ENCODE measurements at regions not wholly inside any gene's neighbourhood (a gene's known extent, or its start where the extent isn't known, plus 50 kb on each side); places are given as distances from the start of the nearest gene placed in this dataset.

DNA sequence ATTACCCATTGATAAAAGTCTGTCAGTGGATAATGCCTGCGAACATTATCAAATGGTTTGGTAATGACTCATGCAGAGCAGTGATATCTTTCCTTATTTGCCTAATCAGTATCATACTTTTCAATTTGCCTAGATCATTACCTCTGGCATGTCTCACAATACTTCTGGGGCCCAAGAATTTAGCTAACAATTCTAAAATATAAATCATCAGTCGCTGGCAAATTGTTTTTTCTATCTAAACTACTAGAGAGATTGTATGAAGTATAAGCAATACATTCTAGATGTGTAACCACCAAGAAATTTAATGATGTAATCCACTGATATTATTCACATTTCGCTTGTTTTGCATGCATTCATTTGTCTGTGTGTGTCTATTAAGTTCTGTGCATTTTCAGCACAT lies 191.2 kb upstream of the CDH19 start:
- H2BK5ac ChIP-seq (ENCODE audit: low read depth, low read length), result no peak overlapping the region
- no peak overlapping the region for H3K14ac ChIP-seq (ENCODE audit: insufficient read length)
- no peak overlapping the region for H2BK12ac ChIP-seq (ENCODE audit: low read depth, low read length)
- H4K20me1 ChIP-seq (replicated peaks in 1 of 2; ENCODE audit: control insufficient read depth in 1 of 2, insufficient read depth in 2 of 2, low read length in 2 of 2), result no peaks in the 10 kb centered on the region
- no peaks in the 10 kb centered on the region for H3K79me1 ChIP-seq (ENCODE audit: low read depth, low read length)
- no peak overlapping the region for H2AFZ ChIP-seq (ENCODE audit: low read length)
- DNase-seq (ENCODE audit: low read depth in 1 of 2, low spot score in 2 of 2) (no peak), FAIRE-seq (no peak)
- H2BK20ac ChIP-seq (ENCODE audit: low read length), result no peak overlapping the region
- no peaks in the 10 kb centered on the region for H3K36me3 ChIP-seq (ENCODE audit: control insufficient read depth in 2 of 4, insufficient read depth in 4 of 4, low read length in 3 of 4)
- POLR2A ChIA-PET (ENCODE audit: partially characterized antibody), result no interaction called here
- H3K27ac ChIP-seq (ENCODE audit: low read depth, low read length), result no peak overlapping the region
- no peak overlapping the region for H3K56ac ChIP-seq (replicated peaks; ENCODE audit: insufficient read length, low read depth, low read length)
- no peak overlapping the region for H2AK5ac ChIP-seq (ENCODE audit: low read depth, low read length)
- no peak overlapping the region for H3K4ac ChIP-seq (replicated peaks; ENCODE audit: insufficient read length, low read depth, low read length)
- H4K5ac ChIP-seq (ENCODE audit: insufficient read length, low read depth, low read length), result no peak overlapping the region
- no peak overlapping the region for H3K23ac ChIP-seq (ENCODE audit: insufficient read length)
- CTCF ChIA-PET (ENCODE audit: partially characterized antibody), result no interaction called here
- H3K79me2 ChIP-seq (ENCODE audit: control insufficient read depth in 1 of 2, insufficient read depth in 2 of 2, low read length in 2 of 2), result no peaks in the 10 kb centered on the region
- no peaks in the 10 kb centered on the region for H3K9me3 ChIP-seq (ENCODE audit: insufficient read depth in 2 of 2, low read depth in 1 of 2, low read length in 1 of 2)
- WGBS, 2 experiments (ENCODE audit: extremely low coverage in 1 of 2, insufficient coverage in 1 of 2, insufficient read length in 1 of 2, insufficient replicate concordance in 2 of 2, low coverage in 1 of 2, low lambda C conversion rate in 2 of 2, missing lambda C conversion rate in 1 of 2), result 93% methylated on average over 3 of the region's 3 CpGs; no CpG with 5 or more reads in 1 of the 2 experiments
- no peak overlapping the region for H2BK15ac ChIP-seq (ENCODE audit: low read length)
- no peak overlapping the region for H4K8ac ChIP-seq (ENCODE audit: extremely low read depth, insufficient read depth, low read length)
- no peak overlapping the region for H2BK120ac ChIP-seq (replicated peaks; ENCODE audit: low read depth, low read length)
- no peak overlapping the region for H4K91ac ChIP-seq (replicated peaks; ENCODE audit: insufficient read length, low read length)
- H3K23me2 ChIP-seq (ENCODE audit: low read depth, low read length), result no peaks in the 10 kb centered on the region
- H3K9ac ChIP-seq (replicated peaks in 1 of 4; ENCODE audit: extremely low read depth in 1 of 4, low read depth in 3 of 4, low read length in 3 of 4), result no peak overlapping the region
- H3K4me3 ChIP-seq (ENCODE audit: extremely low read depth in 1 of 4, insufficient read depth in 2 of 4, low read depth in 3 of 4, low read length in 4 of 4), result no peak overlapping the region
- no peaks in the 10 kb centered on the region for H3K4me1 ChIP-seq (replicated peaks in 1 of 4; ENCODE audit: control insufficient read depth in 3 of 4, insufficient read depth in 4 of 4, low read length in 3 of 4)
- no peak overlapping the region for H3K18ac ChIP-seq (ENCODE audit: extremely low read depth, low read length)
- no peak overlapping the region for H3K4me2 ChIP-seq (ENCODE audit: insufficient read depth in 1 of 2, low read depth in 2 of 2, low read length in 2 of 2)
- H3K27me3 ChIP-seq (replicated peaks in 1 of 4; ENCODE audit: control insufficient read depth in 3 of 4, extremely low read depth in 1 of 4, insufficient read depth in 3 of 4, low read length in 3 of 4), result no peaks in the 10 kb centered on the region
- TF ChIP-seq YY1 (IDR thresholded peaks at IDR 0.05; ENCODE audit: low read depth, low read length) (no peak), TAF7 (optimal IDR thresholded peaks at IDR 0.05; ENCODE audit: borderline replicate concordance, low read depth, low read length) (no peak), HDAC6 (IDR thresholded peaks at IDR 0.05; ENCODE audit: low read depth, low read length) (no peak), CTBP2 (IDR thresholded peaks at IDR 0.05; ENCODE audit: borderline replicate concordance, insufficient read depth, insufficient read length, low read length) (no peak), RXRA (IDR thresholded peaks at IDR 0.05; ENCODE audit: insufficient read depth, low read depth, low read length) (no peak), CBX8 (IDR thresholded peaks at IDR 0.05; ENCODE audit: borderline replicate concordance, low read depth, low read length) (no peak), BACH1 (IDR thresholded peaks at IDR 0.05; ENCODE audit: low read length) (no peak), KDM5A (IDR thresholded peaks at IDR 0.05; ENCODE audit: low read length) (no peak)
- TF ChIP-seq, protein P1, sequence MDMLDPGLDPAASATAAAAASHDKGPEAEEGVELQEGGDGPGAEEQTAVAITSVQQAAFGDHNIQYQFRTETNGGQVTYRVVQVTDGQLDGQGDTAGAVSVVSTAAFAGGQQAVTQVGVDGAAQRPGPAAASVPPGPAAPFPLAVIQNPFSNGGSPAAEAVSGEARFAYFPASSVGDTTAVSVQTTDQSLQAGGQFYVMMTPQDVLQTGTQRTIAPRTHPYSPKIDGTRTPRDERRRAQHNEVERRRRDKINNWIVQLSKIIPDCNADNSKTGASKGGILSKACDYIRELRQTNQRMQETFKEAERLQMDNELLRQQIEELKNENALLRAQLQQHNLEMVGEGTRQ (IDR thresholded peaks at IDR 0.05; ENCODE audit: low read length), result no peak
- TF ChIP-seq, protein P2, sequence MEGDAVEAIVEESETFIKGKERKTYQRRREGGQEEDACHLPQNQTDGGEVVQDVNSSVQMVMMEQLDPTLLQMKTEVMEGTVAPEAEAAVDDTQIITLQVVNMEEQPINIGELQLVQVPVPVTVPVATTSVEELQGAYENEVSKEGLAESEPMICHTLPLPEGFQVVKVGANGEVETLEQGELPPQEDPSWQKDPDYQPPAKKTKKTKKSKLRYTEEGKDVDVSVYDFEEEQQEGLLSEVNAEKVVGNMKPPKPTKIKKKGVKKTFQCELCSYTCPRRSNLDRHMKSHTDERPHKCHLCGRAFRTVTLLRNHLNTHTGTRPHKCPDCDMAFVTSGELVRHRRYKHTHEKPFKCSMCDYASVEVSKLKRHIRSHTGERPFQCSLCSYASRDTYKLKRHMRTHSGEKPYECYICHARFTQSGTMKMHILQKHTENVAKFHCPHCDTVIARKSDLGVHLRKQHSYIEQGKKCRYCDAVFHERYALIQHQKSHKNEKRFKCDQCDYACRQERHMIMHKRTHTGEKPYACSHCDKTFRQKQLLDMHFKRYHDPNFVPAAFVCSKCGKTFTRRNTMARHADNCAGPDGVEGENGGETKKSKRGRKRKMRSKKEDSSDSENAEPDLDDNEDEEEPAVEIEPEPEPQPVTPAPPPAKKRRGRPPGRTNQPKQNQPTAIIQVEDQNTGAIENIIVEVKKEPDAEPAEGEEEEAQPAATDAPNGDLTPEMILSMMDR (IDR thresholded peaks at IDR 0.05; ENCODE audit: control extremely low read depth in 1 of 3, insufficient read depth in 1 of 3, low read depth in 1 of 3, low read length in 3 of 3), result no peak

Measured in H1 (cell line).